ENCODE measurements at regions not wholly inside any gene's neighbourhood (a gene's known extent, or its start where the extent isn't known, plus 50 kb on each side); places are given as distances from the start of the nearest gene placed in this dataset.

DNA sequence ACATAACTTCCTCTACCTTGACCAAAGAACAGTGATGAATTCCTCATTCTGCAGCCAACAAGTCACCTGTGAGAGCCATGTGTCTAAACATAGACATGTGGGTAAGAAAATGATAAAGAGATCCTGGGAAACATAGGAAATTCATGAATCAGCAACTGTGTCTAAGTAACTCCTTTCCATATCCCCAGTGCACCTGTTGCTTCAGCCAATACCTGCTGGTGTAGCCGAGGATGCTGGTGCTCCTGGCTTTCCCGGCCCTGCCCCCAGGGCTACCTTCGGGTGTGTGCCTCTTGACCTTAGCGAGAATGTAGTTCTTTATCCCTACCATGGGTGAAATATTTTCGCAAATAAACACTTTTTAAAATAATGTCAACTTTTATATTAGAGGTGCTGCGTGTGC lies 114.1 kb downstream of the OR13A1 start:
- POLR2A ChIA-PET, result no interaction called here
- 3% methylated on average over 6 of the region's 6 CpGs for WGBS (ENCODE audit: missing lambda C conversion rate)
- no peaks in the 10 kb centered on the region for H3K4me1 ChIP-seq
- H3K4me2 ChIP-seq, result no peak overlapping the region
- H3K27ac ChIP-seq, result no peak overlapping the region
- no peak for FAIRE-seq
- no peak for ATAC-seq
- DNase-seq (ENCODE audit: low read depth in 1 of 2, low spot score in 1 of 2), result no peak
- H3K9me3 ChIP-seq, result no peaks in the 10 kb centered on the region
- CTCF ChIA-PET, result interaction anchor here (0.6 kb wide), 1 partner anchor 12 kb away, joined by 3 read pairs; no protein-coding TSS in a partner anchor
- TF ChIP-seq EHF (CRISPR knock-in tag; IDR thresholded peaks at IDR 0.05) (no peak), TFCP2L1 (CRISPR knock-in tag; IDR thresholded peaks at IDR 0.05) (no peak), ZFP36 (IDR thresholded peaks at IDR 0.05; ENCODE audit: borderline replicate concordance, partially characterized antibody) (no peak), TP53 (CRISPR knock-in tag; IDR thresholded peaks at IDR 0.05) (no peak), JUNB (IDR thresholded peaks at IDR 0.05) (no peak), MAFK (IDR thresholded peaks at IDR 0.05; ENCODE audit: partially characterized antibody) (no peak), ZNF302 (CRISPR knock-in tag; IDR thresholded peaks at IDR 0.05) (no peak), RARB (CRISPR knock-in tag; IDR thresholded peaks at IDR 0.05) (no peak)
- TF ChIP-seq, protein P1, sequence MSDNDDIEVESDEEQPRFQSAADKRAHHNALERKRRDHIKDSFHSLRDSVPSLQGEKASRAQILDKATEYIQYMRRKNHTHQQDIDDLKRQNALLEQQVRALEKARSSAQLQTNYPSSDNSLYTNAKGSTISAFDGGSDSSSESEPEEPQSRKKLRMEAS (IDR thresholded peaks at IDR 0.05), result no peak
- H3K4me3 ChIP-seq, result no peak overlapping the region

DNA sequence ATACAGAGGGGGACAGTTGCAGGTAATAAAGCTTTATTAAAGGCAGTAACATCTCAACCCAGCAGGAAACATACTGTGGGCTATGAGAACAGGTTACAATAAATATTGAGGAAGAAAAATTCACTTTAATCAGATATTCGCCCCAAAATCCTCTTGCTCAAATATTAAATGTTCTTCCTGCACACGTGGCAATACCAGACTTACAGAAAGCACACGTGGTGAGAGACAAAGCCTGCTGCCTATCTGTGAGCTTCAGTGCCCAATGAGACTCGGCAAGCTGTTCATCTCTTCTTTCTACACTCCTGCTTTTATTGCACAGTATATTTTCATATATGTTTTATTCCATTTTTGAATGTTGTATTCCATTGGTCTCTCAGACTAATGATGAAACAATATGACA lies 113.2 kb downstream of the OR13A1 start:
- ChIA-PET CTCF (no interaction called here), POLR2A (no interaction called here)
- no peak overlapping the region for H3K4me2 ChIP-seq
- no peak for ATAC-seq
- TF ChIP-seq NR3C1 (IDR thresholded peaks at IDR 0.05) (no peak), ZFP36 (IDR thresholded peaks at IDR 0.05; ENCODE audit: borderline replicate concordance, partially characterized antibody) (no peak), SMC3 (IDR thresholded peaks at IDR 0.05) (no peak), RFX5 (IDR thresholded peaks at IDR 0.05) (no peak)
- TF ChIP-seq, protein P2, sequence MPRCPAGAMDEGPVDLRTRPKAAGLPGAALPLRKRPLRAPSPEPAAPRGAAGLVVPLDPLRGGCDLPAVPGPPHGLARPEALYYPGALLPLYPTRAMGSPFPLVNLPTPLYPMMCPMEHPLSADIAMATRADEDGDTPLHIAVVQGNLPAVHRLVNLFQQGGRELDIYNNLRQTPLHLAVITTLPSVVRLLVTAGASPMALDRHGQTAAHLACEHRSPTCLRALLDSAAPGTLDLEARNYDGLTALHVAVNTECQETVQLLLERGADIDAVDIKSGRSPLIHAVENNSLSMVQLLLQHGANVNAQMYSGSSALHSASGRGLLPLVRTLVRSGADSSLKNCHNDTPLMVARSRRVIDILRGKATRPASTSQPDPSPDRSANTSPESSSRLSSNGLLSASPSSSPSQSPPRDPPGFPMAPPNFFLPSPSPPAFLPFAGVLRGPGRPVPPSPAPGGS (IDR thresholded peaks at IDR 0.05), result no peak
- no peaks in the 10 kb centered on the region for H3K4me1 ChIP-seq
- FAIRE-seq, result no peak
- no peak for DNase-seq (ENCODE audit: low read depth in 1 of 2, low spot score in 1 of 2)
- 2% methylated on average over 4 of the region's 4 CpGs for WGBS (ENCODE audit: missing lambda C conversion rate)
- H3K4me3 ChIP-seq, result no peak overlapping the region
- H3K9me3 ChIP-seq, result no peaks in the 10 kb centered on the region
- no peak overlapping the region for H3K27ac ChIP-seq

DNA sequence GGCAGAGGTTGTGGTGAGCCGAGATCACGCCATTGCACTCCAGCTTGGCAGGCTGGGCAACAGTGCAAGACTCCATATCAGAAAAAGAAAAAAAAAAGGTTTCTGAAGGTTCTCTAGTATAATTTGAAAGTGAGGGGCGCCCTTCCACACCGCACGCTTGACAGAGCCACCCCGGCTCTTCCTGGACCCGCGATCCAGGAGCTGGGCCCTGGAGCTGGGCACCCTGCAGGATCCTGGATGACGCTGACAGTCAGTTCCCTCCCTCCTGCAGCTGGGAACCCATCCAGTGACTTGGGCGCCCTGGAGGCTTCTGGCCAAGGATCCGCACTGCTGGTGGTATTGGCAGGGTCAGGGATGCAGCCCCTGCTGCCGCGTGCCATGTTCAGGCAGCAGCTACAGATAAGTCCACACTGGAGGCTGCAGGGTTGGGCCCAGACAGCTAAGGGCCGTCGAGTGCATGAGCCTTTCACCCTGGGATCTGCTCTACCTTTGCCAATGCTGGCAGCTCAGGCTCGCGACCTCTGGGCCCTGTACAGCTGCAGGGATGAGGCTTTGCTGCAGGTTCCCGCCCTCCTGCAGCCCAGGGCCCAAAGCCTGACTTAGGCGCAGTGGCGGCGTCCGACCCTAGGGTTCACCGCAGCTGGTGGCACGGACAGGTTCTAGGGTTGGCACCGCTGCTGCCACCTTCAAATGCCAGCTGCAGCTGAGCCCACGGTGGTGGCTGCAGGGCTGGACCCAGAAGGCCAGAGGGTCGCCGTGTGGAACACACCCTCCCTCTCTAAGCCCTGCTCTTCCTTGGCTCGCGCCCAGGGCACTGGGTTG lies 110.2 kb downstream of the OR13A1 start:
- TF ChIP-seq ESRRA (IDR thresholded peaks at IDR 0.05; ENCODE audit: borderline replicate concordance, low read length) (no peak), FOSL2 (IDR thresholded peaks at IDR 0.05) (no peak), FOSL2 (CRISPR knock-in tag; IDR thresholded peaks at IDR 0.05) (no peak), ZFP36 (IDR thresholded peaks at IDR 0.05; ENCODE audit: borderline replicate concordance, partially characterized antibody) (no peak)
- TF ChIP-seq, protein P3, sequence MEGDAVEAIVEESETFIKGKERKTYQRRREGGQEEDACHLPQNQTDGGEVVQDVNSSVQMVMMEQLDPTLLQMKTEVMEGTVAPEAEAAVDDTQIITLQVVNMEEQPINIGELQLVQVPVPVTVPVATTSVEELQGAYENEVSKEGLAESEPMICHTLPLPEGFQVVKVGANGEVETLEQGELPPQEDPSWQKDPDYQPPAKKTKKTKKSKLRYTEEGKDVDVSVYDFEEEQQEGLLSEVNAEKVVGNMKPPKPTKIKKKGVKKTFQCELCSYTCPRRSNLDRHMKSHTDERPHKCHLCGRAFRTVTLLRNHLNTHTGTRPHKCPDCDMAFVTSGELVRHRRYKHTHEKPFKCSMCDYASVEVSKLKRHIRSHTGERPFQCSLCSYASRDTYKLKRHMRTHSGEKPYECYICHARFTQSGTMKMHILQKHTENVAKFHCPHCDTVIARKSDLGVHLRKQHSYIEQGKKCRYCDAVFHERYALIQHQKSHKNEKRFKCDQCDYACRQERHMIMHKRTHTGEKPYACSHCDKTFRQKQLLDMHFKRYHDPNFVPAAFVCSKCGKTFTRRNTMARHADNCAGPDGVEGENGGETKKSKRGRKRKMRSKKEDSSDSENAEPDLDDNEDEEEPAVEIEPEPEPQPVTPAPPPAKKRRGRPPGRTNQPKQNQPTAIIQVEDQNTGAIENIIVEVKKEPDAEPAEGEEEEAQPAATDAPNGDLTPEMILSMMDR (IDR thresholded peaks at IDR 0.05), result no peak
- H3K4me2 ChIP-seq, result no peak overlapping the region
- H3K4me3 ChIP-seq, result no peak overlapping the region
- 28% methylated on average over 19 of the region's 30 CpGs for WGBS (ENCODE audit: missing lambda C conversion rate)
- H3K4me1 ChIP-seq, result no peaks in the 10 kb centered on the region
- no peak for DNase-seq (ENCODE audit: low read depth in 1 of 2, low spot score in 1 of 2)
- no peak overlapping the region for H3K27ac ChIP-seq
- FAIRE-seq, result no peak
- POLR2A ChIA-PET, result no interaction called here
- H3K9me3 ChIP-seq, result peaks cover 9% of the 10 kb centered on the region; the same call in 1 of the 3 replicates
- peak in 1 of 2 experiments; percentile 50; a peak in 1 of 6 replicates for ATAC-seq
- CTCF ChIA-PET, result interaction anchor here (0.6 kb wide), 1 partner anchor 605 kb away, joined by 3 read pairs; no protein-coding TSS in a partner anchor

DNA sequence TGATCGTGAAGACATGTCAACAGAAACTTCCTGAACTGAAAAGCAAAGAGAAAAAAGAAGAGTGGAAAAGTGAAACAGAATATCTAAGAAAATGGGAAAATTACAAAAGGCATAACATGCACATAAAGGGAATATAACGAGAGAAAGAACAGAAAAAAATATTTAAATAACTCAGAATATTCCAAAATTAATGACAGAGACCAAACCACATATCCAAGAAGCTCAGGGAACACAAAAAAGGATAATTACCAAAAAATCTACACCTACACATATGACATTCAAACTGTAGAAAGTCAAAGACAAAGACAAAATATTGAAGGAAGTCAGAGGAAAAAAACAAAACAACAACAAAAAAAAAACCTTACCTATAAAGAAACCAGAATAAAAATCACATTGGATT lies 105.5 kb downstream of the OR13A1 start:
- WGBS (ENCODE audit: missing lambda C conversion rate), result 0% methylated on average over 2 of the region's 2 CpGs
- H3K9me3 ChIP-seq, result peaks cover 9% of the 10 kb centered on the region; the same call in 1 of the 3 replicates
- CTCF ChIA-PET, result interaction anchor here (0.7 kb wide), 1 partner anchor 37 kb away, joined by 3 read pairs; no protein-coding TSS in a partner anchor

More for the DNA sequence above, 105.5 kb downstream of the OR13A1 start:
- Histone ChIP-seq H3K4me1 (no peaks in the 10 kb centered on the region), H3K4me3 (no peak overlapping the region), H3K4me2 (no peak overlapping the region), H3K27ac (no peak overlapping the region)
- no peak for DNase-seq (ENCODE audit: low read depth in 1 of 2, low spot score in 1 of 2)
- ATAC-seq, result no peak
- TF ChIP-seq TP53 (CRISPR knock-in tag; IDR thresholded peaks at IDR 0.05) (no peak), RNF2 (IDR thresholded peaks at IDR 0.05; ENCODE audit: borderline replicate concordance, low read depth) (no peak), ZFP36 (IDR thresholded peaks at IDR 0.05; ENCODE audit: borderline replicate concordance, partially characterized antibody) (no peak), GATA3 (IDR thresholded peaks at IDR 0.05; ENCODE audit: borderline replicate concordance) (no peak), CHD4 (IDR thresholded peaks at IDR 0.05; ENCODE audit: borderline replicate concordance) (no peak), FOSB (CRISPR knock-in tag; IDR thresholded peaks at IDR 0.05) (no peak), BHLHE40 (IDR thresholded peaks at IDR 0.05; ENCODE audit: low read depth, low read length) (no peak), HOXA7 (CRISPR knock-in tag; IDR thresholded peaks at IDR 0.05) (no peak), JUNB (IDR thresholded peaks at IDR 0.05) (no peak), CEBPB (IDR thresholded peaks at IDR 0.05) (no peak), HOXB13 (CRISPR knock-in tag; IDR thresholded peaks at IDR 0.05; ENCODE audit: low read depth) (no peak)
- TF ChIP-seq, protein P4, sequence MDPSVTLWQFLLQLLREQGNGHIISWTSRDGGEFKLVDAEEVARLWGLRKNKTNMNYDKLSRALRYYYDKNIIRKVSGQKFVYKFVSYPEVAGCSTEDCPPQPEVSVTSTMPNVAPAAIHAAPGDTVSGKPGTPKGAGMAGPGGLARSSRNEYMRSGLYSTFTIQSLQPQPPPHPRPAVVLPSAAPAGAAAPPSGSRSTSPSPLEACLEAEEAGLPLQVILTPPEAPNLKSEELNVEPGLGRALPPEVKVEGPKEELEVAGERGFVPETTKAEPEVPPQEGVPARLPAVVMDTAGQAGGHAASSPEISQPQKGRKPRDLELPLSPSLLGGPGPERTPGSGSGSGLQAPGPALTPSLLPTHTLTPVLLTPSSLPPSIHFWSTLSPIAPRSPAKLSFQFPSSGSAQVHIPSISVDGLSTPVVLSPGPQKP (IDR thresholded peaks at IDR 0.05; ENCODE audit: low read depth, low read length), result no peak
- POLR2A ChIA-PET, result no interaction called here
- FAIRE-seq, result no peak

Data from A549 (cell line).